NB4 (cell line): ENCODE measurements at regions not wholly inside any gene's neighbourhood (a gene's known extent, or its start where the extent isn't known, plus 50 kb on each side); places are given as distances from the start of the nearest gene placed in this dataset.

Experiments
- POLR2A ChIP-seq: IDR thresholded peaks from 2 replicates; pipeline ENCODE4 v1.6.1; 2011; ENCODE audit warnings: mild to moderate bottlenecking; ENCODE audit not compliant: insufficient read length; ENCODE audit errors: extremely low read depth
- TF ChIP-seq, protein P1 (sequence below): IDR thresholded peaks from one replicate; pipeline ENCODE4 v1.5.1; 2012; ENCODE audit warnings: low read depth, low read length

DNA sequence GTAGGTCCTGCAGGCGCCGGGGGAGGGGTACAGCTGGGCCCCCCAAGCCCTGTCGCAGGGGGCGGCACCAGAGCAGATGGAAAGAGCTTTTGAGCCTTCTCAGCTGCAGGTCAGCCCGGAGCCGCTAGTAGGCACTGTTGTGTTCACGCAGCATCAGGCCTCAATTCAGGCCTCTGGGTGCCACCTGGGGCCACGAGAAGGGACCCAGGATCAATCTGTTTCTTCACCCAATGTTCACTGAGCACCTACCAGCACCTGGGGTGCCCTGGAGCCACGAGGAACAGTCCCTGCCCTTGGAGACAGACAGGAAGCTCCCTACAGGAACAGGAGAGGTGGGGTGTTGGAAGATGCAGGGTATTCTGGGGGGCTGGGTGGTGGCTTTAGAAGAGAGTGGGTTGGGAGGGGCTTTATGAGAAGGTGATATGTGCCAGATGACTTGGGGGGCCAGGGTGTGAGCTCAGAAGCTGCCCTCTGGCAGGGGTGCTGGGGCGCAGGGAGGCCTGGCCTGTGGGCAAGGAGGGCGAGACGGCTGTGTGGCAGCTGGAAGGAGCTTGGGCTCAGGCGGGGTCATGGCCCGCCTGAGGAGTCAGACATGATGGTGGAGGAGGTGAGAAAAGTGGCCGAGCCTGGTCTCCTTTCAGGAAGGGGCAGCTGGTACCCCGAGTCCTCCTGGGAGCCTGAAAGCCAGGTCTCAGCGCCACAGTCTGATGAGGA lies 121.9 kb upstream of the GSE1 start:
- no peak for TF ChIP-seq POLR2A
- TF ChIP-seq, protein P1, sequence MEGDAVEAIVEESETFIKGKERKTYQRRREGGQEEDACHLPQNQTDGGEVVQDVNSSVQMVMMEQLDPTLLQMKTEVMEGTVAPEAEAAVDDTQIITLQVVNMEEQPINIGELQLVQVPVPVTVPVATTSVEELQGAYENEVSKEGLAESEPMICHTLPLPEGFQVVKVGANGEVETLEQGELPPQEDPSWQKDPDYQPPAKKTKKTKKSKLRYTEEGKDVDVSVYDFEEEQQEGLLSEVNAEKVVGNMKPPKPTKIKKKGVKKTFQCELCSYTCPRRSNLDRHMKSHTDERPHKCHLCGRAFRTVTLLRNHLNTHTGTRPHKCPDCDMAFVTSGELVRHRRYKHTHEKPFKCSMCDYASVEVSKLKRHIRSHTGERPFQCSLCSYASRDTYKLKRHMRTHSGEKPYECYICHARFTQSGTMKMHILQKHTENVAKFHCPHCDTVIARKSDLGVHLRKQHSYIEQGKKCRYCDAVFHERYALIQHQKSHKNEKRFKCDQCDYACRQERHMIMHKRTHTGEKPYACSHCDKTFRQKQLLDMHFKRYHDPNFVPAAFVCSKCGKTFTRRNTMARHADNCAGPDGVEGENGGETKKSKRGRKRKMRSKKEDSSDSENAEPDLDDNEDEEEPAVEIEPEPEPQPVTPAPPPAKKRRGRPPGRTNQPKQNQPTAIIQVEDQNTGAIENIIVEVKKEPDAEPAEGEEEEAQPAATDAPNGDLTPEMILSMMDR = peak; percentile 76
